ENCODE measurements at regions not wholly inside any gene's neighbourhood (a gene's known extent, or its start where the extent isn't known, plus 50 kb on each side); places are given as distances from the start of the nearest gene placed in this dataset.
A peak's percentile ranks its signal among the peaks of the same experiment; 100 is the strongest.

- Histone ChIP-seq H3K9ac (no peak overlapping the region), H3K27ac (no peak overlapping the region), H3K4me3 (ENCODE audit: low read depth, low read length) (no peak overlapping the region)
Observed at GRCh38 chr3:154029926-154030325, 91.3 kb upstream of the ARHGEF26 start.

DNA sequence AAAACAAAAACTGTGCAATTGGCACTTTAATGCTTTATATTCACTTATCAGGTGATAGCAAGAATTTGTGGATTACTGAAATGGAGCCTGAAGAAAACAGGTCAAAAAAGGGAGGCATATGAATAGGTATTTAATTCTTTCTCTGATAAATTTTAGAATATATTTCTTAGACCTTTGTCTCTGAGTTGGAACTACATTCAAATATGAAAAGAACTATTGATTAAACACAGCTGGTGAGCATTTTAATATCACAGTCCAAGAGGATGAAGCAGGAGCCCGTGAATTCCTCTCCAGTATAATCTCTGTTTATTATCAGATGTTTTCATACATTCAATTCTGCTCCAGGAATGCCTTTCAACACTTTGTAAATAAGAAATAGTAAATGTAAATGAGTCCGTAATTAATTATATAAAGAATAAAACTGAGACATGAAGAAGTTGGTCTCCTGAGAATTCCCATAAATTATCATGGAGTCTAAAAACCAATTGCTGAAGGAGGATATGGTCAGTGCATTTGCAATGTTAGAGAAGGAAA lies 86.3 kb upstream of the ARHGEF26 start:
- H3K9ac ChIP-seq, result no peak overlapping the region

More at GRCh38 chr3:154029926-154030325, 91.3 kb upstream of the ARHGEF26 start:
- TF ChIP-seq, protein P1, sequence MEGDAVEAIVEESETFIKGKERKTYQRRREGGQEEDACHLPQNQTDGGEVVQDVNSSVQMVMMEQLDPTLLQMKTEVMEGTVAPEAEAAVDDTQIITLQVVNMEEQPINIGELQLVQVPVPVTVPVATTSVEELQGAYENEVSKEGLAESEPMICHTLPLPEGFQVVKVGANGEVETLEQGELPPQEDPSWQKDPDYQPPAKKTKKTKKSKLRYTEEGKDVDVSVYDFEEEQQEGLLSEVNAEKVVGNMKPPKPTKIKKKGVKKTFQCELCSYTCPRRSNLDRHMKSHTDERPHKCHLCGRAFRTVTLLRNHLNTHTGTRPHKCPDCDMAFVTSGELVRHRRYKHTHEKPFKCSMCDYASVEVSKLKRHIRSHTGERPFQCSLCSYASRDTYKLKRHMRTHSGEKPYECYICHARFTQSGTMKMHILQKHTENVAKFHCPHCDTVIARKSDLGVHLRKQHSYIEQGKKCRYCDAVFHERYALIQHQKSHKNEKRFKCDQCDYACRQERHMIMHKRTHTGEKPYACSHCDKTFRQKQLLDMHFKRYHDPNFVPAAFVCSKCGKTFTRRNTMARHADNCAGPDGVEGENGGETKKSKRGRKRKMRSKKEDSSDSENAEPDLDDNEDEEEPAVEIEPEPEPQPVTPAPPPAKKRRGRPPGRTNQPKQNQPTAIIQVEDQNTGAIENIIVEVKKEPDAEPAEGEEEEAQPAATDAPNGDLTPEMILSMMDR (IDR thresholded peaks at IDR 0.05), result no peak
- no peaks in the 10 kb centered on the region for H3K36me3 ChIP-seq (ENCODE audit: control insufficient read depth, insufficient read depth, low read length)
- H2AFZ ChIP-seq, result no peak overlapping the region
- H3K4me2 ChIP-seq (ENCODE audit: low read length), result no peak overlapping the region
- H3K9me3 ChIP-seq (ENCODE audit: control insufficient read depth, low read length), result no peaks in the 10 kb centered on the region
- H3K27me3 ChIP-seq (ENCODE audit: control insufficient read depth, insufficient read depth, low read length), result no peaks in the 10 kb centered on the region
- H3K79me2 ChIP-seq, result no peaks in the 10 kb centered on the region
- H3K4me1 ChIP-seq, result peaks cover 3% of the 10 kb centered on the region

GRCh38 chr3:154040283-154040682 lies 80.9 kb upstream of the ARHGEF26 start:
- Histone ChIP-seq H3K9ac (no peak overlapping the region), H3K4me2 (ENCODE audit: low read length) (no peak overlapping the region), H2AFZ (no peak overlapping the region), H3K9me3 (ENCODE audit: control insufficient read depth, low read length) (no peaks in the 10 kb centered on the region), H3K79me2 (no peaks in the 10 kb centered on the region), H3K27ac (no peak overlapping the region), H3K27me3 (ENCODE audit: control insufficient read depth, insufficient read depth, low read length) (no peaks in the 10 kb centered on the region), H3K36me3 (ENCODE audit: control insufficient read depth, insufficient read depth, low read length) (no peaks in the 10 kb centered on the region), H3K4me3 (ENCODE audit: low read depth, low read length) (no peak overlapping the region), H3K4me1 (no peaks in the 10 kb centered on the region)
- TF ChIP-seq, protein P1 (IDR thresholded peaks at IDR 0.05), result peak; percentile 30

More for the DNA sequence above, 86.3 kb upstream of the ARHGEF26 start:
- no peak overlapping the region for H3K4me3 ChIP-seq (ENCODE audit: low read depth, low read length)
- H3K4me1 ChIP-seq, result peaks cover 3% of the 10 kb centered on the region
- no peak overlapping the region for H3K4me2 ChIP-seq (ENCODE audit: low read length)
- no peaks in the 10 kb centered on the region for H3K36me3 ChIP-seq (ENCODE audit: control insufficient read depth, insufficient read depth, low read length)
- no peaks in the 10 kb centered on the region for H3K9me3 ChIP-seq (ENCODE audit: control insufficient read depth, low read length)
- H3K27me3 ChIP-seq (ENCODE audit: control insufficient read depth, insufficient read depth, low read length), result no peaks in the 10 kb centered on the region
- H2AFZ ChIP-seq, result peak overlapping the region; percentile 21
- TF ChIP-seq, protein P1 (IDR thresholded peaks at IDR 0.05), result no peak
- H3K79me2 ChIP-seq, result no peaks in the 10 kb centered on the region
- H3K27ac ChIP-seq, result peak overlapping the region; percentile 17

GRCh38 chr3:154044671-154045070 lies 76.5 kb upstream of the ARHGEF26 start:
- Histone ChIP-seq H3K4me1 (no peaks in the 10 kb centered on the region), H3K9ac (no peak overlapping the region), H3K4me2 (ENCODE audit: low read length) (no peak overlapping the region), H3K27me3 (ENCODE audit: control insufficient read depth, insufficient read depth, low read length) (no peaks in the 10 kb centered on the region), H2AFZ (no peak overlapping the region), H3K9me3 (ENCODE audit: control insufficient read depth, low read length) (no peaks in the 10 kb centered on the region), H3K27ac (no peak overlapping the region), H3K79me2 (no peaks in the 10 kb centered on the region), H3K36me3 (ENCODE audit: control insufficient read depth, insufficient read depth, low read length) (no peaks in the 10 kb centered on the region), H3K4me3 (ENCODE audit: low read depth, low read length) (no peak overlapping the region)
- TF ChIP-seq, protein P1 (IDR thresholded peaks at IDR 0.05), result no peak

DNA sequence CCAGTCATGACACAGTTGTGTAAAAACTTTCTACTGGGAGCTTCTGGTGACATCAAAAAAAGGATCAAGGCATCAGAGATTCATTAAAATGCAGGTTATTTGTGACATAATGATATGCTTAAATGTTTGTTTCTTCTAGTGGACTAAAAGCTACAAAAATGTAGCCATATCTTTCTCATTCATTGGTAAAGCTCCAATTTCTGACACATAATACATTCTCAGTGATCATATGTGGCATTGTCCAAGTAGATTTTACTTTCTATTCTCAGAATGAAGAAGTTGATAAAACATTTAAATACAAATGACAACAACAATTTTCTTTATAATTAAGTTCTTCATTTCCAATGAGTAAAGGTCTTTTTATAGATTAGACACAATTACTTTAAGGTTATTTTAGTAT lies 71.0 kb upstream of the ARHGEF26 start:
- Histone ChIP-seq H3K4me1 (no peaks in the 10 kb centered on the region), H3K36me3 (ENCODE audit: control insufficient read depth, insufficient read depth, low read length) (no peaks in the 10 kb centered on the region), H3K27me3 (ENCODE audit: control insufficient read depth, insufficient read depth, low read length) (no peaks in the 10 kb centered on the region), H3K4me2 (ENCODE audit: low read length) (no peak overlapping the region), H3K79me2 (no peaks in the 10 kb centered on the region), H3K9ac (no peak overlapping the region), H3K27ac (no peak overlapping the region), H3K9me3 (ENCODE audit: control insufficient read depth, low read length) (no peaks in the 10 kb centered on the region), H2AFZ (no peak overlapping the region), H3K4me3 (ENCODE audit: low read depth, low read length) (no peak overlapping the region)
- TF ChIP-seq, protein P1 (IDR thresholded peaks at IDR 0.05), result no peak

All from parathyroid adenoma (tissue), 2 donors.